Fibroblast of lung (primary cell): ENCODE measurements at regions not wholly inside any gene's neighbourhood (a gene's known extent, or its start where the extent isn't known, plus 50 kb on each side); places are given as distances from the start of the nearest gene placed in this dataset.

Experiments used
- EZH2 ChIP-seq: IDR thresholded peaks from 2 replicates; pipeline ENCODE4 v1.5.1; 2012; ENCODE audit warnings: low read length, control low read depth, mild to moderate bottlenecking; ENCODE audit errors: missing control alignments
- TF ChIP-seq, protein P1 (sequence below), 2 donors: IDR thresholded peaks in 1 of 2; conservative IDR thresholded peaks in 1 of 2; 1 replicate in 1 of 2; 2 replicates in 1 of 2; pipeline ENCODE4 v1.5.1; 2011 to 2012; ENCODE audit warnings: low read length in 2 of 2, control low read depth in 1 of 2, inconsistent platforms in 1 of 2, low read depth in 1 of 2, mild to moderate bottlenecking in 1 of 2

DNA sequence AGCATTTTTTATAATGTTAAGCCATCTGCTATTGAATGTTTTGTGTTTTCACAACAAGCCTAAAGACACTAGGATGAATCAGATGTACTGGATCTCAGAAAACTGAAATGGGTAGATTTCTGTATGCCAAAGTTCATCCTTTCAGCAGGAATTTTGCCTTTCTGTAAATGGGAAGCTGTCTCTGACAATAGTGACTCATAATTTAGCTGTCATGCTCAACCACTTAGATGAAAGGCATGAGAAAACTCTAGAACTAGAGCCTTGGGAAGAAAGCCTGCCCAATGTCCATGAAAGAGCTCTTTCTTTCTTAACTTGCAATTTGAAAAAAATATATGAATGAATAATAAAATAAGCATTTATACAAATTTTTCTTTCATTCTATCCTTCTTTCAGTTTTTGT is 616.0 kb upstream of the EDIL3 start:
- TF ChIP-seq, protein P1, sequence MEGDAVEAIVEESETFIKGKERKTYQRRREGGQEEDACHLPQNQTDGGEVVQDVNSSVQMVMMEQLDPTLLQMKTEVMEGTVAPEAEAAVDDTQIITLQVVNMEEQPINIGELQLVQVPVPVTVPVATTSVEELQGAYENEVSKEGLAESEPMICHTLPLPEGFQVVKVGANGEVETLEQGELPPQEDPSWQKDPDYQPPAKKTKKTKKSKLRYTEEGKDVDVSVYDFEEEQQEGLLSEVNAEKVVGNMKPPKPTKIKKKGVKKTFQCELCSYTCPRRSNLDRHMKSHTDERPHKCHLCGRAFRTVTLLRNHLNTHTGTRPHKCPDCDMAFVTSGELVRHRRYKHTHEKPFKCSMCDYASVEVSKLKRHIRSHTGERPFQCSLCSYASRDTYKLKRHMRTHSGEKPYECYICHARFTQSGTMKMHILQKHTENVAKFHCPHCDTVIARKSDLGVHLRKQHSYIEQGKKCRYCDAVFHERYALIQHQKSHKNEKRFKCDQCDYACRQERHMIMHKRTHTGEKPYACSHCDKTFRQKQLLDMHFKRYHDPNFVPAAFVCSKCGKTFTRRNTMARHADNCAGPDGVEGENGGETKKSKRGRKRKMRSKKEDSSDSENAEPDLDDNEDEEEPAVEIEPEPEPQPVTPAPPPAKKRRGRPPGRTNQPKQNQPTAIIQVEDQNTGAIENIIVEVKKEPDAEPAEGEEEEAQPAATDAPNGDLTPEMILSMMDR (conservative IDR thresholded peaks at IDR 0.05 in 1 of 2, IDR thresholded peaks at IDR 0.05 in 1 of 2; ENCODE audit: low read depth in 1 of 2, low read length in 2 of 2): no peak
- no peak for TF ChIP-seq EZH2
